NCI-H748 treated with DMSO at 0.1 percent for 48 hours (cell line): ENCODE measurements at regions not wholly inside any gene's neighbourhood (a gene's known extent, or its start where the extent isn't known, plus 50 kb on each side); places are given as distances from the start of the nearest gene placed in this dataset.

ENCODE experiments used
- DNase-seq: peaks from one replicate; lab custom pipeline; 2025; lab: John Stamatoyannopoulos, UW

DNA sequence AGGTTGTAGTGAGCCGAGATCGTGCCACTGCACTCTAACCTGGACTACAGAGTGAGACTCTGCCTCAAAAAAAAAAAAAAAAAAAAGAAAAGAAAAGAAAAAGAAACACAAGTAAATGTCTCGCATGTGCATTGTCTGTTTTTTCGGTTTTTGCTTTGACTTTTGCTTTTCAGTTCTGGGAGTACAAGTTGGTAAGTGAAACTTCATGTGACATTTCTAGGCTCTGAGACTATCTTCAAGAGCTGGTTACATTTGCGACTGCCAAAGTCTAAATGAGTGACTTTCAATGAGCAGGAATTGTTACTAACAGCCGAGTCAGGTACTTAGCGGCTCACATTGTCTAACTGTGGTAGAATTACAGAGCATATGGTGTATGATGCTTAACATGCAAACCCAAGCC is 107.0 kb upstream of the CELF2 start:
- no peak for DNase-seq

DNA sequence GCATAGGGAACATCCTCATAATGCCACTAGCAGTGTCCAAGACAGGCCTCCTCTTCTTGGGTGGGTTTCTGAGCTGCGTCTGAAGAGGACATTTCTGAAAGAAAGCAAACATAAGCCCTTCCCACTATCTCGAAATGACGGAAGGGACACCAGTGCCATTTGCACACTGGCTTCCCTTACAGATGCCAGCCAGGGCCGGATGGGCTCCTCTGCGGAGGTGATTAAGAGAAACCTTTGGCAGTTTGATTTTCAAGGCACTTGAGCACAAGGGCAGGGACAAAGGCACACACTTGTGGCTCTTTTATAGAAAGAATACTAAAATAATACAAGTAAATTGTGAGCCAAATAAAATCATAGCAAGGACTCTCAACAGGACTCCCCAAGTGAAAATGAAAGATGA is 106.6 kb upstream of the CELF2 start:
- no peak for DNase-seq

DNA sequence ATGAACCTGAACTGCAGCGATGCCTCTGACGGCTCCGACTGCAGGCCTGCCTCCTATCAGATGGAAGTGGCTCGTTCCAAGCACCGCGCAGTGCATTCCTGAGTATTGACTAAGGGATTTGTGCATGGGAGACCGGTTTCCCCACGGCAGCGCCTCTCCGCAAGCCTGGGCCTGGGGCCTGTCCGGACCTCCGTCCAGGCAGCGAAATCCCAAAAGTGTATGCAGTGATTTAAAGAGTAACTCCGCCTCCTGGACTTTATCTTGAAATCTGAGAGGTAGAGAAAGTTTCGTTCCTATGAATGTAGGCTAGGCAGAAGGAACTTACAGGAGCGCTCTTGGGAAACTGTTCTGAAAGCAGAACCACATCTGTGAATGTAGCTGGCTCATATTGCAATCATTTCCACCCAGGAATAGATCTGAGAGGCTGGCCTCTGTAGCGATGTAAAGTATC is 106.2 kb upstream of the CELF2 start:
- DNase-seq: no peak

GRCh38 chr10:10914144-10914543 is 103.5 kb upstream of the CELF2 start:
- DNase-seq: no peak

DNA sequence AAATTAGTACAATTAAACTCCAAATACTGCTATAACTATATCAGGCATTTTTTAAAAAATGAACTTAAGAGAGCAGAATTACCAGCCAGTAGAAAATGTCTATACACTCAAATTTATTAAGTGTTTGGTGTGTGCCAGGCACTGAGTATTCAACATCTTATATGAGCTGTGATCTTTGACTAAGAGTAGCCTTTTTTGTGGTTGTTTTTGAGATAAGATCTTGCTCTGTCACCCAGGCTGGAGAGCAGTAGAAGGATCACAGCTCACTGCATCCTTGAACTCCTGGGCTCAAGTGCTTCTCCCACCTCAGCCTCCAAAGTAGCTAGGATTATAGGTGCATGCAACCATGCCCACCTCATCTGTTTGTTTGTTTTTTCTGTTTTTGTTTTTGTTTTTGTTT is 102.5 kb upstream of the CELF2 start:
- DNase-seq: no peak

DNA sequence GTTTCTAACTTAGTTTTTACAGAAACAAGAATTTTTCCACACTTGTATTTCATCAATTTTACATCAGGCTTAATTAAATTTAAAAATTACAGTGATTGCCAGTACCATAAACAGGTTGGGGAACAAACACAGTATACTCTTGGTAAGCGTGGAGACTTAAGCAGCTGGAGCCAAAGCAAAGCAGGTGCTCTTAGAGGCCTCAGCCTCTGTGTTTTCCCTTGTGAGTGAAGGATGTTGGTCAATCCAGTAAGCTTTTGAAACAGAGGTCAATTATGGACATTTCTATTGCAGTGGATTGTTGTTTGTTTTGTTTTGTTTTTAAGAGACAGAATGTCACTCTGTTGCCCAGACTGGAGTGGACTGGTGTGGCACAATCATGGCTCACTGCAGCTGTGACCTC is 100.6 kb upstream of the CELF2 start:
- no peak for DNase-seq

DNA sequence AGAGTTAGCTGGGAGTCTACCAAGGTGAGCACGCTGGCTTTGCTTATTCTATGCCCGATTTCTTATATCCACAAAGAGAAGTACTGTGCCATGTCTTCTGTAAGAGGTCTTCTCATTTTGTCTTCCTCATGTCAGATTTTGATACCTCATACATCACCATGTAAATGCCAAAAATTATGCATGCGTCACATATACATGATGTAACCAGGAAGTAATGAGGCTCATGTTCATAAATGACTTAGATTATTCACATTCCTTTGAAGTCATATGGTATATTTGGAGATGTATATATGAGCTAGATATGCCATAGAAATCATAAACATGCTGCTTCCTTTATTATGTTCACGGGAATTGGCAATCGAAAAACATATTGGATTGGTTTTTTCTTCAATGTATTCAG is 97.7 kb upstream of the CELF2 start:
- no peak for DNase-seq

DNA sequence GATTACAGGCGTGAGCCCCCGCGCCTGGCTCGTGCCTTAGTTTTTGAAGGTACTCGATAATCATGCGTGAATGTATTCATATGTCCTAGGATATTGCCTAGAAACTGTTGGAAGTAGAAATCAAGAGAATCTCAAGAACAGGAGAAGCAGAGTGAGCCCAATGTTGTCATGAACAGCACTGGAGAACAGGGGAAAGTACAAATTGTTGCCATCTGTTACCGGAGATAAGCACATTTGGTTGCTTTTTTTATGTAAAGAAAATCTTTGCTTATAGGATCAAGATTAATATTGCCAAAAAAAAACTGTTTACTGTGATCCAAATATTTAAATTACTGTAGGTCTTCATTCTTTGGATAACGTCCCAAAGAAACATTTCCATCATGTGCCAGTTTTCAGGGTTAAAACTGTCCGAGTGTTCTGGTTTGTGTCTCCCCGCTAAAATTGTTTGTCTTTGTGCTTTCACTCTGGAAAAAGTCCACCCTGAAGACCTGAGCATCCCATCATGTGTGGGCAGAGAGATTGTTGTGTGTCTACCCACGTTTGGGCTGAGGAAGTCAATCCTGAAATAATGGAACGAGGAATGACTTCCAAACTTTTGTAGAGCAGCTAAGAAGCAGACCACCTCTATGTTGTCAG is 95.7 kb upstream of the CELF2 start:
- DNase-seq: no peak

GRCh38 chr10:10923029-10923651 is 94.5 kb upstream of the CELF2 start:
- no peak for DNase-seq

- DNase-seq: no peak
These were observed 92.0 kb upstream of the CELF2 start for GRCh38 chr10:10925667-10926066.

DNA sequence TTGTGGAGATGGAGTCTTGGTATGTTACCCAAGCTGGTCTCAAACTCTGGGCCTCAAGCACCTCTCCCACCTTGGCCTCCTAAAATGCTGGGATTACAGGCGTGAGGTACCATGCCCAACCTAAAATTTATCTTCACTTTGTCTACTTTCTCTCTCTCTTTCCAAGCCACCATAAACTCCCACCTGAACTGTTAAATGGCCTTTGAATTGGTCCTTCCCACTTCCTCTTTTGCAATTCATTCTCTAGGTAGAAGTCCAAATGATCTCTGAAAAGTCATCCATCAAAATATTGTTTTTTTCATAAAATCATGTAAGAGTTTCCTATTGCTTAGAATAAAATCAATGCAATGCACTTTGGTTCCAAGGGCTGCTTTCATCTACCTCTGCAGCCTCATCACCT is 90.1 kb upstream of the CELF2 start:
- DNase-seq: no peak

DNA sequence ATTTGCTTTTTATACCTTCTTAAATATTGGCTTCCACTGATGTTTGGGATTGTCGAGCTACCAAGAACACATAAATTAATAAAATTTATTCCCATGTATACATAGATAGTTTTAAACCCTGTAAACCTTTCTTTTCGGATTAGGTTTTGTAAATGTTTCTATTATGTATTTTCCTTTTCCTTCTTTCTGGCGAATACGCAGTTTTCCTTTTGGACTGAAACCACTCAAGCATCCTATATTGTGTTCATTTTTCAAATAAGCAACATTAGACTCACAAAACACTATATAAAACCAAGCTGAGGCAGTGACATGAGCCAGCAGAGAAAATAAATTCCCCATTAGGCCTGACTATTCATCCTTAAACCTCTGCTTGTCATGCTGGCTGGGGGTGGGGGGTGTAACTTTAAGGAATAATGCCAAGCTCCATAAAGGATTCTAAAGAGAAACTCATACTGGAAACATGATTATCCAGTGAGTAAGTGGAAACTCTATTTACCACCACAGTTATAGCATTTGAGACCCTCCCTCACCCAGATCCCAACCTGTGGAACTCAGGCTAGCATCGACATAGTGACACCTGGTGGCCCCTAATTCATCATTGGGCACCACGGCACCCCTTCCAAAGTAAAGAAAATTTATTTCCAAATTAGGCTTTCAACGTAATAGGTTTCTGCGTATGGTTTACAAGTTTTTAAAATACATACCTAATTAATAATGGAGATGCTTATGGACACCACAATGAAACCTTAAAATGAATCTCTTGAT is 86.5 kb upstream of the CELF2 start:
- no peak for DNase-seq

DNA sequence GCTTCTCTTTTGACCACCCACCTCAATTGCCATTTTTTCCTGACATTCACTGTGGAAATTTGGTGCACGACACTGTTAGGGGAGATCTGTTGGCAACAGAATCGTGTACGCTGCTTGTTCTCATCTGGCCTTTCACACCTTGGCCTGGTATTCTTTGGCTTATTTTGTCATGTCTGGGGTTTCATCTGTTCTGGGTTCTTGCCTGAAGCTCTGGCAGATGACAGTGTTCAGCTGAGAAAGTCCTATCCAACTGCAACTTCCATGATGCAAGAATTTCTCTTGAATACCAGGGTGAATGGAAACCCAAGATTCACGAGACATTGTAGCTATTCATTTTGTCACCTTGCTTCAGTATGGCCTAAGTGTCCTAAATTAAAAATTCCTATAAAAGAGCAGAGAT is 82.6 kb upstream of the CELF2 start:
- no peak for DNase-seq

- no peak for DNase-seq
These were observed 79.0 kb upstream of the CELF2 start for GRCh38 chr10:10938676-10939075.

GRCh38 chr10:10941127-10941730 is 76.4 kb upstream of the CELF2 start:
- DNase-seq: no peak

- no peak for DNase-seq
These were observed 75.2 kb upstream of the CELF2 start for GRCh38 chr10:10942441-10942840.

DNA sequence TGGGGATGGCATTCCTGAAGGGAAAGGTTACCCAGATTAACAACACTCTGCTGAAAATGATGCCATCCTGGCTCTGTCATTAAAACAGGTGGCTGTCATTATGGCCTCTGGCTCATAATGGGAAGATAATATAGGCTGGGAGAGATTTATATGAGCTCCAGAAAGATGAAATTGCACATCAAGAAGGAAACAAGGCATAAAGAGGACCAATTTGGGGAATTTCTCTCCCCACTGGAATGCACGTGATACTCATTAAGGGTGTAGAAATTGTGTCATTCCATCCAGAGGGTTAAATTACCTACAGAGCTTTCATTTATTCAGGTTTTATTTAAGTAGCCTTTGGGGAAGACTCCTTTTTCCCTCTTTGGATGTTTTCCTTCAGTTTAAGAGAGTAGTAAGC is 71.6 kb upstream of the CELF2 start:
- no peak for DNase-seq

DNA sequence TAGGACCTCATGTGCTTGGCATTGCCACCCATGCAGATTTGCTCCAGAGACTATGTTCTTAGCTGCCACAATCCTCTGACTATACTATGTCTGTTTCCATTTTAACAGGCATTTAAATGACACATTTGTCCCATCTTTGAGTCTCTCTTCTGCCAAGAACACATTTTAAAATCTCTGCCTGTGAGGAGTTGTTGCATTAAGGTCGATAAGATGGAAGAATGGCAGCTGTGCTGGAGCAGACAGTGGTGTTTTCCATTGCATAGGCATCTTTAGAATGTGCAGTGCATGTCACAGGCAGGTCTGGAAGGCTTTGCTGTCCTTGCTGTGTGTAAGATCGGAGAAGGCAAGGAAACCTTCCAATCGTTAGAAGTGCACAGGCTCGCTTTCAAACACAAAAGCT is 70.9 kb upstream of the CELF2 start:
- DNase-seq: no peak

- DNase-seq: no peak
These were observed 66.0 kb upstream of the CELF2 start for GRCh38 chr10:10951675-10952074.

DNA sequence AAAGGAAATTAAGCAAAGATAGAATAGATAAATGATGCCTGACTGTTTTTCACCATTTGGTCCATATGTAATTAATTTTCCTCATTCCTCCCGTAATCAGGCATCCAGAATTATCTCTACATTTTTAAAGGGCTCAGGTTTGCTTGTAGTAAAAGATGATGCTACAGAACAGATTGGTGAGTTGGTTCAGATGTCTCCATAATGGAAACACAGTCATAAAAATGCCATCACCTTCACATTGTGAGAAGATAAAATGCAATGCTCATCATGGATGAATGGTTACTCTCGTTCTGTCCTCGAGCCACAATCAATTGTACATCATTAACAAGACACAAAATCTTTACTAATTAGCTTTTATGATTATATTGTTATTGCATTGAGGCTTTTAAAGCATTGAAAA is 64.9 kb upstream of the CELF2 start:
- DNase-seq: no peak

- no peak for DNase-seq
These were observed 60.8 kb upstream of the CELF2 start for GRCh38 chr10:10956681-10957542.

- DNase-seq: no peak
These were observed 59.6 kb upstream of the CELF2 start for GRCh38 chr10:10958041-10958440.
